ENCODE measurements at regions not wholly inside any gene's neighbourhood (a gene's known extent, or its start where the extent isn't known, plus 50 kb on each side); places are given as distances from the start of the nearest gene placed in this dataset.

GRCh38 chr13:44257796-44258195 lies 115.8 kb upstream of the SERP2 start:
- DNase-seq (ENCODE audit: low read depth): no peak
- no peak overlapping the region for H3K4me3 ChIP-seq (ENCODE audit: low read depth, low read length)
- TF ChIP-seq CTCF (IDR thresholded peaks at IDR 0.05; ENCODE audit: control insufficient read depth, extremely low read depth, insufficient read depth): no peak

DNA sequence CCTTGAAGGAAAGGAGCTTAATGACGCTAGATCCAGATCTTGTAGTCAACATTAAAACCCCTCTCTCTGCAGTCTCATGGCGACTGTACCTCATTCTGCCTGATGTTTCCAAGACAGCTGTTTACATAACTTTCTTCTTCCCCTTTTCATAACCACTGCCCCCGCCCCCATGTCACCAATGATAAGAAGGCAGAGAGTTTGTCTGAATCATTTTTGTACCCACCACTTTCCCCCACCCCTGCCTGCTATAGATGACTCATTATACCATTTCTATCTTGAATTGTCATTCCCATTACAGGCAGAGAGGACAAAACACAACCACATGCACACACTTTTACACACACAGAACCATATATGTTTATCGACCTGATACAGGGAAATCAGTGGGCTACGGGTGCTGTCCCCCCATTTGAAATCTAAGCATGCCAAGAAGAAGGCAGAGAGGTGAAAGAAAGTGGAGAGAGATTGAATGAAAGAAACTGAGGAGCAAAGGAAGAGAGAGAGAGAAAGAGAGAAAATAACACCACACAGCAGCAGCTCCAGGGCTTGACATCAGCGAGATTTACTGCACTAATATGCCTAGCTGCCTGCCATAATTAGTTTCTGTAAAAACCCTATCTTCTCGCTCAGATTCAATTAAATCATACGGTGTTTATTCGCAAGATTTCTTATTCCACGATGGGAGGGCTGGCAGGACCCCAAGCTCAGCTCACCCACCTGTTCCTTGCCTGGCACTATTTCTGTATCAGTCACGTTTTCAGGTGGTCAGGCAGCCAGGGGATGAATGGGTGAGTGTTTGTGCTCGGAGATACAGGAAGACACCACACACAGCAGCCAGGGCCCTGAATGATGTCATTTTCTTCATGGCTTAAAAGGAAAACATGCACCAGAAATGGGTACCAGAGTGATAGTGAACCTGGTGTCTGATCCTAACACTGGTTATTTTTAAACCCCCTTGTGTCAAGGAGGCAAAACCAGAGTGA lies 114.3 kb upstream of the SERP2 start:
- H3K4me3 ChIP-seq (ENCODE audit: low read depth, low read length): no peak overlapping the region
- no peak for DNase-seq (ENCODE audit: low read depth)
- TF ChIP-seq CTCF (IDR thresholded peaks at IDR 0.05; ENCODE audit: control insufficient read depth, extremely low read depth, insufficient read depth): no peak

- TF ChIP-seq CTCF (IDR thresholded peaks at IDR 0.05; ENCODE audit: control insufficient read depth, extremely low read depth, insufficient read depth): no peak
- H3K4me3 ChIP-seq (ENCODE audit: low read depth, low read length): no peak overlapping the region
- no peak for DNase-seq (ENCODE audit: low read depth)
Observed at GRCh38 chr13:44260336-44260735, 113.3 kb upstream of the SERP2 start.

GRCh38 chr13:44263751-44264620 lies 109.6 kb upstream of the SERP2 start:
- no peak for DNase-seq (ENCODE audit: low read depth)
- no peak for TF ChIP-seq CTCF (IDR thresholded peaks at IDR 0.05; ENCODE audit: control insufficient read depth, extremely low read depth, insufficient read depth)
- H3K4me3 ChIP-seq (ENCODE audit: low read depth, low read length): no peak overlapping the region

- H3K4me3 ChIP-seq (ENCODE audit: low read depth, low read length): no peak overlapping the region
- TF ChIP-seq CTCF (IDR thresholded peaks at IDR 0.05; ENCODE audit: control insufficient read depth, extremely low read depth, insufficient read depth): no peak
- no peak for DNase-seq (ENCODE audit: low read depth)
Observed at GRCh38 chr13:44266305-44266704, 107.3 kb upstream of the SERP2 start.

- TF ChIP-seq CTCF (IDR thresholded peaks at IDR 0.05; ENCODE audit: control insufficient read depth, extremely low read depth, insufficient read depth): no peak
- no peak for DNase-seq (ENCODE audit: low read depth)
Observed at GRCh38 chr13:44266772-44267171, 106.9 kb upstream of the SERP2 start.

More at GRCh38 chr13:44266772-44267171, 106.9 kb upstream of the SERP2 start:
- no peak overlapping the region for H3K4me3 ChIP-seq (ENCODE audit: low read depth, low read length)

Measured in LNCaP clone FGC (cell line).